ENCODE measurements at regions not wholly inside any gene's neighbourhood (a gene's known extent, or its start where the extent isn't known, plus 50 kb on each side); places are given as distances from the start of the nearest gene placed in this dataset.

GRCh38 chr5:61689153-61689846 lies 357.2 kb downstream of the ZSWIM6 start:
- no peak for DNase-seq

DNA sequence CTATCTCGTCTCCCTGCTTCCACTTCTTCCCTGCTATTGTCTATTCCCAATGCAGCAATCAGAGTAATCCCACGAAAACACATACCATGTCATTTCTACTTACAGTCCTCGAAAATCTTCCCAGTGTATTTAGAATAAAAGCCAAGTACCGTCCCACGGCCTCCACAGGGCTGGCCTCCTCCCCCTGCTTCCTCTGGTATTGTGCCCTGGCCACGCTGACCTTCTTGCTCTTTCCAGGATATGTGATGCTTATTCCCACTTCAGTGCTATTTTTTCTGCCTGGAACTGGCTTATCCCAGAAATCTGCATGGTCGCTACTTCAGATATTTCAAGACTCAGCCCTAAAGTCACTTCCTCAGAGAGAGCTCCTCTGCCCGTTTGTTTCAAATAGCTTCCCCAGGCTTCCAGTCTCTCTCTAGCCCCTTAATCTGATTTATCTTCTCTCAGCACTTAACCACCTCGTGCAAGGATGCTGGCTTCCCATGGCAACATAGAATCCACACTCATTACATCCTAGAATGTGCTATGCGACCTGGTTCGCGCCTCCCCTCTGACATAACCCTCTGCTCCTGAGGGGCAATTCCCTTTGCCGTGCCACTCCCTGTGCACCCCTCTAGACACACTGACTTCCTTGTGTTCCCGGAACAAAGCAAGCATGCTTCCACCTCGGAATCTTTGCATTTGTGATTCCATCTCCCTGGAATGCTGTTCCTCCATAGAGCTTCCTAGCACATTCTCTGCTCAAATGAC lies 365.9 kb downstream of the ZSWIM6 start:
- DNase-seq = no peak

DNA sequence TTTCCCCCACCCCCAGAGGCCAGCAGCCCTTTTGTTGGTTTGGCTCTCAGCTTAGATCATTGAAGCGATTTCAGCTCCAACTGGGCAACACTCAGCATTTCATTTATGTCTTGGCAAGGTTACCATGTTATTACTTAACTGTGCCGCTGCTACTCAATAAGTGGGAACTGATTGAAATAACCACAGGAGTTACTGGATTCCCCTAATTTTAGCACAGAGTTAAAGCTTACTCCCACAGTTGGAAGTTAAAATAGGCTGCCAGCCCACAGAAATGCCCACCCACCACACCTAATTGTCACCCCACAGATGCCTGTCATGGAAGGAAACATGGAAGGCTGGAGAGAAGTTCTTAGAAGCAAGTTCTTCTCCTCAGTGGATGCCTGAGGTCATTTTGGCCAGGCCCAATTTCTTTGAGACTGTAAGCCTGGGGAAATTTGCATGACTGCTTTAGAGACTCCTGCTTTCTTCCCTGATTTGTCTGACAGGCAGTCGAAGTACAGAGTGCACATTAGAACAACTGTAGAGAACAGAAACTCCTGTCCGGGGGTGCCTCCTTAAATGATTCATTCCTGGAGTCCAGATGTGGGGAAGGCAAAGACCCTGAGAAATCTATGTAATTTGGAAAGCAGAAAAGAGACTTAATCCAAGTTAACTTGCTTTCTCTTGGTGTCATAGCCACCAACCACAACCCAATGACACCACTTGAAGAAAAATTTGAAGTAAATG lies 370.0 kb downstream of the ZSWIM6 start:
- DNase-seq = no peak

GRCh38 chr5:61702784-61703183 lies 370.7 kb downstream of the ZSWIM6 start:
- DNase-seq = no peak

GRCh38 chr5:61704289-61704688 lies 372.2 kb downstream of the ZSWIM6 start:
- no peak for DNase-seq

DNA sequence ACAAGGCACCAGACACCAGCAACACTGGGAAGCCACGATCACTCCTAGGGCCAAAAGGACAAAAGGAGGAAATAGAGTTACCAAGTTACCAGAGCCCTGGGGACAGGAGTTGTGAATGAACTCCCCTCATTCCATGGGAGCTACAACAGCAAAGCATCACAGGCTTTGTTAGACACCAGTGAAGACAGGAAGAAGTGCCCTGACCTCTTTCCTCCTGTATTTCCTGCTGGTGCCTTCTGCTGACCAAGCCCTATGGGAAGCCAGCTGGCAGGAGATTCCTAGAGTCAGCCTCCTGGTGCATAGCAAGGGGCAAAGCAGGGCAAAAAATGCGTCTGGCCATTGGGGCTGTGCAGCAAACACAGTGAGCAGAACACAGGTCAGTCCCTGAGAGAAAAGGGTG lies 374.7 kb downstream of the ZSWIM6 start:
- DNase-seq = no peak

- DNase-seq = no peak
Measured at GRCh38 chr5:61719124-61719523, 387.1 kb downstream of the ZSWIM6 start.

- no peak for DNase-seq
Measured at GRCh38 chr5:61720829-61721228, 388.8 kb downstream of the ZSWIM6 start.

DNA sequence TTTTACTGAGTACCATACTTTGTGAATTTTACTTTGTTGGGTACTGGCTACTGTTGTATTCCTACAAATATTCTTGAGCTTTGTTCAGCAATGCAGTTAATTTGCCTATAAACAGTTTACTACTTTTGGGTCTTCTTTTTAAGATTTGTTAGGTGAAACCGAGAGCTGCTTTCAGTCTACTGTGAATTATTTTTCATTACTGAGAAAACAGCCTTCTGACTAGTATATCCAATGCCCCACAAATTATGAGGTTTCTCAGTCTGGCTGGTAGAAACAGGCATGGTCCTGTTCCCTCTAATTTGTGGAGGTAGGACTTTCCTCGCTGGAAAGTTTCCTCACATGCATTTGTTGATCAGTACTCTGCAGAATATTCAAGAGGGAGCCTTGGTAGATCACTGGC lies 392.0 kb downstream of the ZSWIM6 start:
- no peak for DNase-seq

DNA sequence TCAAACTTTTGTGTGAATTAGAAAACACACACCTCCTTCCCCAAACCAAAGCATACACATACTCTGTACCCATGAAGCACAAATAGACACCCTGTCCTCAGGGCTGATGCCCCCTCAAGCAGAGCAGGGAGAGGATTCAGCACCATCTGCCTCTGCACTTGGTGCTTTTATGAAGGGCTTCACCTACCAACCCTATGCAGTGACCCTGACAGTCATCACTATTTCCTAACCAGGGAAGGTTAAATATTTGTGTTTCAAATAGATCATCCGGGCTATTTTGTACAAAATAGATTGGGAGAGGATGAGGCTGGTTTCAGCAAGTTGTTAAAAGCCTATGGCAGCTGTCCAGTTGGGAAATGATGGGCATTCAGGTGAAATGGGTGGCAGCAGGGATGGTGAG lies 396.2 kb downstream of the ZSWIM6 start:
- DNase-seq = no peak

GRCh38 chr5:61730866-61731265 lies 398.8 kb downstream of the ZSWIM6 start:
- DNase-seq = no peak

- no peak for DNase-seq
Measured at GRCh38 chr5:61731267-61731945, 399.3 kb downstream of the ZSWIM6 start.

DNA sequence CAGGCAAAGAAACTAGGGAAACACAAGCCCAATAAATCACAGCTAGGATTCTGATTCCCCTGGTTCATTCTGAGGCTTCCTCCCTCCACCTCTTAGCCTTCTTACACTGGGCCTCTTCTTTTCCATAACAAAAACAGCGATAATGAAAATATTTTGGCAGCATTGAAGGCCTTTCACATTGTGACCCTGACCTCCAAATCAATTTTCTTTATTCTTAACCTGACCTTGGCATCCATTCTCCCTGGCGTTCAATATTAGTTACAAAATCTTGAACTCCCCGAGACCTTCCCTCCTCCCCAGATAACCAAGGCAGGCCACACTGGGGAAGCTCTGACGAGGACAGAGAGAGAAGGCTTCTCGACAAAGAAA lies 399.9 kb downstream of the ZSWIM6 start:
- DNase-seq = no peak

DNA sequence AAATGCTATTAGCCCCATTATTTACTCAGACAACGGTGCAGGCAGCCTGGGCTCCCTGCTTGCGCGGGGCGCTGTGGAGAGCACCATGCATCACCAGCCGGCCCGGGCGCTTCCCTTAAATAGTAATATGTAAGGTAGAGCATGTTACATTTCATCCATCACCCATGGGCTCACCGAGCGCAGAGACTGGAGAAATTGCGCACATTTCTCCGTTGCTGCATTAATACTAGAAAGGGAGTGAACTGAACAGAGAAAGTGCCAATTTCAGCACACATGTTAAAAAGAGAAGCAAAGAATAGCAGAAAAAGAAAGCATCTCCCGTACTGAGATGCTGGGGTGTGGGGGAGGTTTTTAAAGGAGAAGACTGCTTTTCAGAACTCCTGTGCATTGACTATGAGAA lies 400.3 kb downstream of the ZSWIM6 start:
- no peak for DNase-seq

DNA sequence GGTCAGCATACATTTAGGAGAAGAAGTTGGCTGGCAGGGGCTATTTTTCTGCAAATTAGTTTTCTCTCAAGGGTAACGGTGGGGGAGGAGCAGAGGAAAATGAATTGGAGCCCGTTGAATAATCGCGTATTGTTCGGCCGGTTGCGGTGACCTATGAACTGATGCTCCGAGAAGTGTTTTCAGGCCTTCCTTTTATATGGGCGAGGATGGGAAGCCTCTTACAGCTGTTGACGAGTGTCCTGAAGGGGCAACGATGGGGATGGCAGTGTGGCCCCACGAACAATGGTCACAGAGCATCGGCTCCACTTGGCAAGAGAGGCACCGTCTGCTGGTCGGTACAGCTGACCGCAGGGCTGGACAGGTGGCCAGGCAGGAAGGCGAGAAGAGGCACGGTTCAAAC lies 400.7 kb downstream of the ZSWIM6 start:
- DNase-seq = no peak

DNA sequence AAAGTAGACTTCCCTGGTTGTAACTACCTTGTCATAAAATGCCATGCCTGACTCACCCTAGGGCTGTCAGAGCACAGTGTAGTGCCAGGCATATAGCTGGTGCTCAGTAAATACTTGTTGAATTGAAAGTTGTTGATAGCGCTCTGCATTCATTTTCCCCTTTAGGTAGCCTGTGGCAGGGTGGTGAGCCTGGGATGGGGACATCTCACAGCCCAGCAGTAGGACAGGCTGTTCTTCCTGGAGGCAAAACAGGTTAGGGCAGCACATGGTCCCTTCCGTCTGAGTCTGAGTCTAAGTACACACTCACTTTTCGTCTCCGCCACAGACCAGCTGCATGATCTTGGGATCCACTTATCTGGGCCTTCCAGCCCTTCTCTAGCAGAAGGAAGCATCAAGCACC lies 401.9 kb downstream of the ZSWIM6 start:
- no peak for DNase-seq

DNA sequence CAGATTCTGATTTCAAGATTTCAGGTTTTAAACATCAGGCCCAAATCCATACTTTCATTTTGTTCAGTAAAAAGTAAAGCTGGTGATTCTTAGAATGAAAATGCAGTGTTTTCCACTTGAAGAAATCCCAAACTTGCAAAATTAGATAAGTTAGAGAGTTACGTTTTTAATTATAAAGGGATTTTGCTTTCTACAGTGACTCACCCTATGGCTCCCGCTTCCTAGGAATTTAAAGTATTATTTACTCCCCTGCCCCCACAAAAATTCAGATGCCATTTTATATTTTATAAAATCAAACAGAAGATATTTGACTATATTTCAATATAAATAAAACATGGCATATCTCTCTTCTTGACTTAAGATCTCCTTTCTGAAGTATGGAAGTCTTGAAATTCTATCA lies 402.9 kb downstream of the ZSWIM6 start:
- DNase-seq = no peak

DNA sequence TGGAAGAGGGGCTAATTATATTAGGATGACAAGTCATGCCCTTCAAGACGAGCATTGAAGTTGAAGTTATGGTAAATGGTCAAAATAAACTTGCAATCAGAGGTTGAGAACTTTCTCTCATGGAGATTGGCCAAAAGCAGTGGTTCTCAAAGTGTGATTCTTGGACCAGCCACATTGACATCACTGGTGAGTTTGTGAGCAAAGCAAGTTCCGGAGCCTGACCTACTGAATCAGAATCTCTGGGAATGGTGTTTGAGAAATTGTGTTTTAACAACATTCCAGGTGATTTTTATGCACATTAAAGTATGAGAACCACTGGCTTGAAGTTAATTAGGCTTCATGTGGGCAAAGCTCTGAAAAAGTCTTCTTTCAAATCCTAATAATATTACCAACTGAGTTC lies 403.5 kb downstream of the ZSWIM6 start:
- DNase-seq = no peak

- DNase-seq = no peak
Measured at GRCh38 chr5:61735995-61736394, 403.9 kb downstream of the ZSWIM6 start.

- DNase-seq = no peak
Measured at GRCh38 chr5:61737301-61737963, 405.4 kb downstream of the ZSWIM6 start.

DNA sequence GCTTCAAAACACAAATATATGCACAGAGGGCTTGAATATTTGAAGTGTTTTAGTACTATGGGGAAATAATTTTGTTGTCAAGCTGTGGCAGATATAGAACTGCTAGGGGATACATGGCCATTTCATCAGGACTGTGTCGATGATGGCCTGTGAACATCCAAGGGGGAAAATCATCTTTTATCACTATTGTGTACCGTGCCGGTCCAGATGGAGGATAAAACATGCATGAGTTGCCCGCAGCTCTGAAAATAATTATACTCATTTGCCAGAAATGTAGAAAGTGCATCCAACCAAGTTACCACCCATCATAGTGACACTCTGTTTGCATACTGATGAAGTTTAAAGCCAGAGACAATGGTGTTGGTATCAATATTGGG lies 405.9 kb downstream of the ZSWIM6 start:
- DNase-seq = no peak

- no peak for DNase-seq
Measured at GRCh38 chr5:61738446-61738845, 406.4 kb downstream of the ZSWIM6 start.
